H9 (cell line): ENCODE measurements at regions not wholly inside any gene's neighbourhood (a gene's known extent, or its start where the extent isn't known, plus 50 kb on each side); places are given as distances from the start of the nearest gene placed in this dataset.

Experiments
- DNase-seq: peaks from one replicate; pipeline ENCODE4 v3.0.0-alpha.2; 2017
- H2AFZ ChIP-seq: one replicate; pipeline ENCODE4 v1.6.1; 2013; ENCODE audit warnings: mild to moderate bottlenecking, low read length, control low read depth, moderate library complexity
- H2AK5ac ChIP-seq: 2 replicates; pipeline ENCODE4 v1.6.1; 2013; ENCODE audit warnings: low read length, control low read depth, mixed read lengths; ENCODE audit not compliant: insufficient read length
- H2BK120ac ChIP-seq: one replicate; pipeline ENCODE4 v1.6.1; 2013; ENCODE audit warnings: low read depth, mild to moderate bottlenecking, low read length, control low read depth, inconsistent platforms; ENCODE audit not compliant: poor library complexity, severe bottlenecking
- H2BK12ac ChIP-seq: 2 replicates; pipeline ENCODE4 v1.6.1; 2013; ENCODE audit warnings: low read length, control low read depth, mixed read lengths, low read depth; ENCODE audit not compliant: insufficient read length
- H2BK15ac ChIP-seq: 2 replicates; pipeline ENCODE4 v1.6.1; 2013; ENCODE audit warnings: low read depth, low read length, control low read depth
- H2BK20ac ChIP-seq: one replicate; pipeline ENCODE4 v1.6.1; 2013; ENCODE audit warnings: low read depth, mild to moderate bottlenecking, low read length, control low read depth, inconsistent platforms; ENCODE audit not compliant: poor library complexity, severe bottlenecking
- H2BK5ac ChIP-seq: 2 replicates; pipeline ENCODE4 v1.6.1; 2013; ENCODE audit warnings: low read length, control low read depth, mixed read lengths; ENCODE audit not compliant: insufficient read length
- H3K14ac ChIP-seq: 2 replicates; pipeline ENCODE4 v1.6.1; 2013; ENCODE audit warnings: low read length, control low read depth; ENCODE audit not compliant: insufficient read depth
- H3K18ac ChIP-seq: 2 replicates; pipeline ENCODE4 v1.6.1; 2013; ENCODE audit warnings: low read depth, mild to moderate bottlenecking, mixed read lengths, low read length, control low read depth; ENCODE audit not compliant: insufficient read length
- H3K23ac ChIP-seq: 2 replicates; pipeline ENCODE4 v1.6.1; 2013; ENCODE audit warnings: low read length, control low read depth, mixed read lengths, low read depth; ENCODE audit not compliant: insufficient read length
- H3K23me2 ChIP-seq: 2 replicates; pipeline ENCODE4 v1.6.1; 2013; ENCODE audit warnings: low read depth, mild to moderate bottlenecking, mixed read lengths, low read length, control low read depth; ENCODE audit not compliant: insufficient read length, poor library complexity, severe bottlenecking
- H3K27ac ChIP-seq: 2 replicates; pipeline ENCODE4 v1.5.1; 2013; ENCODE audit warnings: low read length, control low read depth, mixed read lengths, low read depth; ENCODE audit not compliant: insufficient read length
- H3K27me3 ChIP-seq: 2 replicates; pipeline ENCODE4 v1.6.1; 2013; ENCODE audit warnings: low read length, control low read depth, inconsistent platforms; ENCODE audit not compliant: insufficient read depth
- H3K4ac ChIP-seq: 2 replicates; pipeline ENCODE4 v1.6.1; 2013; ENCODE audit warnings: low read depth, mild to moderate bottlenecking, control low read depth, inconsistent platforms, low read length, moderate library complexity
- H3K4me1 ChIP-seq: 2 replicates; pipeline ENCODE4 v1.6.1; 2013; ENCODE audit warnings: low read length, control low read depth, inconsistent platforms; ENCODE audit not compliant: insufficient read depth
- H3K4me2 ChIP-seq: 2 replicates; pipeline ENCODE4 v1.6.1; 2013; ENCODE audit warnings: low read length, control low read depth, mixed read lengths; ENCODE audit not compliant: insufficient read length, insufficient read depth
- H3K56ac ChIP-seq: 2 replicates; pipeline ENCODE4 v1.6.1; 2013; ENCODE audit warnings: low read depth, mild to moderate bottlenecking, mixed read lengths, low read length, control low read depth; ENCODE audit not compliant: insufficient read length
- H3K79me1 ChIP-seq: 2 replicates; pipeline ENCODE4 v1.6.1; 2013; ENCODE audit warnings: low read depth, mild to moderate bottlenecking, moderate library complexity, low read length, control low read depth, inconsistent platforms; ENCODE audit not compliant: insufficient read depth, poor library complexity, severe bottlenecking
- H3K79me2 ChIP-seq: 2 replicates; pipeline ENCODE4 v1.6.1; 2013; ENCODE audit warnings: low read length, control low read depth, inconsistent platforms; ENCODE audit not compliant: insufficient read depth
- H3K9ac ChIP-seq: 2 replicates; pipeline ENCODE4 v1.6.1; 2013; ENCODE audit warnings: low read length, control low read depth, mixed read lengths; ENCODE audit not compliant: insufficient read length; ENCODE audit errors: extremely low read depth
- H3K9me3 ChIP-seq: one replicate; pipeline ENCODE4 v1.6.1; 2013; ENCODE audit warnings: low read depth, low read length, inconsistent platforms; ENCODE audit not compliant: control insufficient read depth
- H3T11ph ChIP-seq: one replicate; pipeline ENCODE4 v1.6.1; 2013; ENCODE audit warnings: mild to moderate bottlenecking, low read length, control low read depth, inconsistent platforms
- H4K20me1 ChIP-seq: one replicate; pipeline ENCODE4 v1.6.1; 2013; ENCODE audit not compliant: control insufficient read depth, insufficient read length, insufficient read depth
- H4K5ac ChIP-seq: 2 replicates; pipeline ENCODE4 v1.6.1; 2013; ENCODE audit warnings: low read depth, mild to moderate bottlenecking, mixed read lengths, low read length, control low read depth; ENCODE audit not compliant: insufficient read length
- H4K8ac ChIP-seq: replicated peaks from 2 replicates; pipeline ENCODE4 v1.6.1; 2013; ENCODE audit warnings: low read length, control low read depth, mixed read lengths, low read depth; ENCODE audit not compliant: insufficient read length
- H4K91ac ChIP-seq: 2 replicates; pipeline ENCODE4 v1.6.1; 2013; ENCODE audit warnings: low read depth, mild to moderate bottlenecking, moderate library complexity, mixed read lengths, low read length, control low read depth; ENCODE audit not compliant: insufficient read length
- H3K27ac Mint-ChIP-seq, 3 experiments: 2 replicates in 2 of 3; 3 replicates in 1 of 3; pipeline ENCODE4 v1.8.0; 2020 to 2021; ENCODE audit warnings: mixed read lengths in 3 of 3, mild to moderate bottlenecking in 1 of 3, moderate library complexity in 1 of 3
- H3K27me3 Mint-ChIP-seq: 2 replicates; pipeline ENCODE4 v1.8.0; 2021; ENCODE audit warnings: low read depth, mild to moderate bottlenecking, moderate library complexity, mixed read lengths
- H3K36me3 Mint-ChIP-seq, 3 experiments: 2 replicates in 2 of 3; 3 replicates in 1 of 3; pipeline ENCODE4 v1.8.0; 2020 to 2021; ENCODE audit warnings: low read depth in 3 of 3, mixed read lengths in 3 of 3; ENCODE audit not compliant: insufficient read depth in 1 of 3
- H3K4me1 Mint-ChIP-seq, 2 experiments: 2 replicates each; pipeline ENCODE4 v1.8.0; 2020; ENCODE audit warnings: mixed read lengths in 2 of 2
- H3K4me3 Mint-ChIP-seq, 2 experiments: 2 replicates in 1 of 2; 3 replicates in 1 of 2; pipeline ENCODE4 v1.8.0; 2020 to 2021; ENCODE audit warnings: mild to moderate bottlenecking in 2 of 2, mixed read lengths in 2 of 2, moderate library complexity in 1 of 2
- H3K9me3 Mint-ChIP-seq, 2 experiments: 2 replicates in 1 of 2; 3 replicates in 1 of 2; pipeline ENCODE4 v1.8.0; 2020; ENCODE audit warnings: mild to moderate bottlenecking in 2 of 2, mixed read lengths in 2 of 2, moderate library complexity in 1 of 2
- CTCF ChIP-seq: fragments of 200-600 bp; sonication (generic); conservative IDR thresholded peaks from 3 replicates; pipeline ENCODE4 v1.8.0; 2021; ENCODE audit warnings: antibody characterized with exemption, mild to moderate bottlenecking
- WGBS: extraction: QIAGEN DNeasy Blood & Tissue Kit; methylation state at CpG from one replicate; pipeline ENCODE4 v1.1.7; 2013; ENCODE audit warnings: missing lambda C conversion rate, low lambda C conversion rate, mixed read lengths; ENCODE audit not compliant: insufficient read length; ENCODE audit errors: extremely low coverage; 5-methylcytosine and 5-hydroxymethylcytosine counted together

- H3K79me2 ChIP-seq, result no peaks in the 10 kb centered on the region
- no peak overlapping the region for H3K4ac ChIP-seq
- H2AFZ ChIP-seq, result no peak overlapping the region
- no peak overlapping the region for H2BK120ac ChIP-seq
- H3K79me1 ChIP-seq, result no peaks in the 10 kb centered on the region
- H4K8ac ChIP-seq, result no peak overlapping the region
- no peak overlapping the region for H4K5ac ChIP-seq
- H4K20me1 ChIP-seq, result no peaks in the 10 kb centered on the region
- no peak overlapping the region for H2AK5ac ChIP-seq
- no peak overlapping the region for H3T11ph ChIP-seq
- no peaks in the 10 kb centered on the region; a peak in 1 of 7 replicates for H3K36me3 Mint-ChIP-seq
- H3K56ac ChIP-seq, result no peak overlapping the region
- no peak overlapping the region for H2BK15ac ChIP-seq
- no peaks in the 10 kb centered on the region; the same call in 1 of the 2 replicates for H3K4me1 ChIP-seq
- no peak for DNase-seq
- H3K18ac ChIP-seq, result no peak overlapping the region
- no peak overlapping the region for H3K4me3 Mint-ChIP-seq
- H2BK20ac ChIP-seq, result no peak overlapping the region
- H3K23me2 ChIP-seq, result no peaks in the 10 kb centered on the region
- H3K9me3 Mint-ChIP-seq, result no peaks in the 10 kb centered on the region; a peak in 1 of 5 replicates
- no CpG with 5 or more reads among the region's 4 CpGs for WGBS
- H4K91ac ChIP-seq, result no peak overlapping the region
- no peaks in the 10 kb centered on the region; the same call in none of the 2 replicates for H3K27me3 Mint-ChIP-seq
- no peaks in the 10 kb centered on the region for H3K9me3 ChIP-seq
- no peak overlapping the region for H3K4me2 ChIP-seq
- peaks cover 11 to 30% of the 10 kb centered on the region in 2 experiments for H3K4me1 Mint-ChIP-seq
- H2BK5ac ChIP-seq, result no peak overlapping the region
- H3K27me3 ChIP-seq, result no peaks in the 10 kb centered on the region
- H3K14ac ChIP-seq, result no peak overlapping the region
- no peak overlapping the region for H3K27ac Mint-ChIP-seq
- H2BK12ac ChIP-seq, result no peak overlapping the region
- H3K27ac ChIP-seq, result no peak overlapping the region
- H3K23ac ChIP-seq, result no peak overlapping the region
- TF ChIP-seq CTCF, result no peak
- no peak overlapping the region for H3K9ac ChIP-seq
Measured at GRCh38 chr2:15764683-15765011, 173.0 kb downstream of the DDX1 start.
